Epithelial cell of esophagus (primary cell): ENCODE measurements at regions not wholly inside any gene's neighbourhood (a gene's known extent, or its start where the extent isn't known, plus 50 kb on each side); places are given as distances from the start of the nearest gene placed in this dataset.

Source experiments
- DNase-seq: peaks from one replicate; pipeline ENCODE4 v3.0.0; 2010; ENCODE audit warnings: low read depth
- H3K4me3 ChIP-seq: 2 replicates; pipeline ENCODE4 v1.5.1; 2011; ENCODE audit warnings: mild to moderate bottlenecking, low read length, control low read depth
- CTCF ChIP-seq: IDR thresholded peaks from 2 replicates; pipeline ENCODE4 v1.5.1; 2011; ENCODE audit warnings: low read depth, mild to moderate bottlenecking, low read length, control low read depth, inconsistent platforms; ENCODE audit not compliant: insufficient read depth; ENCODE audit errors: missing control alignments

- no peak overlapping the region for H3K4me3 ChIP-seq
- DNase-seq: no peak
- TF ChIP-seq CTCF: no peak
These were observed 1326.4 kb upstream of the SORCS1 start for GRCh38 chr10:108490944-108491343.

- no peak for DNase-seq
- TF ChIP-seq CTCF: no peak
- H3K4me3 ChIP-seq: no peak overlapping the region
These were observed 1306.9 kb upstream of the SORCS1 start for GRCh38 chr10:108471420-108471819.

GRCh38 chr10:108469940-108470339 lies 1305.4 kb upstream of the SORCS1 start:
- H3K4me3 ChIP-seq: no peak overlapping the region
- DNase-seq: no peak
- no peak for TF ChIP-seq CTCF

GRCh38 chr10:108465871-108466641 lies 1301.5 kb upstream of the SORCS1 start:
- H3K4me3 ChIP-seq: peak overlapping the region; percentile 35
- peak; percentile 40 for DNase-seq
- TF ChIP-seq CTCF: no peak

- TF ChIP-seq CTCF: no peak
- DNase-seq: no peak
These were observed 1297.5 kb upstream of the SORCS1 start for GRCh38 chr10:108462005-108462404.

GRCh38 chr10:108454793-108455192 lies 1290.3 kb upstream of the SORCS1 start:
- DNase-seq: no peak
- TF ChIP-seq CTCF: no peak
- H3K4me3 ChIP-seq: no peak overlapping the region

More at GRCh38 chr10:108462005-108462404, 1297.5 kb upstream of the SORCS1 start:
- no peak overlapping the region for H3K4me3 ChIP-seq

GRCh38 chr10:108454224-108454623 lies 1289.7 kb upstream of the SORCS1 start:
- DNase-seq: no peak
- H3K4me3 ChIP-seq: no peak overlapping the region
- no peak for TF ChIP-seq CTCF
